NK-92 treated with Interleukin-12 subunit alpha and Interleukin-12 subunit beta, amount 100 ng/mL, for 24 hours (cell line): ENCODE measurements at regions not wholly inside any gene's neighbourhood (a gene's known extent, or its start where the extent isn't known, plus 50 kb on each side); places are given as distances from the start of the nearest gene placed in this dataset.
"Not testable (repeated sequence)": the region's sequence is repeated elsewhere in the genome, so short reads cannot be mapped to it uniquely, and the experiment has no call there.

Experiments
- DNase-seq: peaks from one replicate; lab custom pipeline; 2025; lab: John Stamatoyannopoulos, UW

DNA sequence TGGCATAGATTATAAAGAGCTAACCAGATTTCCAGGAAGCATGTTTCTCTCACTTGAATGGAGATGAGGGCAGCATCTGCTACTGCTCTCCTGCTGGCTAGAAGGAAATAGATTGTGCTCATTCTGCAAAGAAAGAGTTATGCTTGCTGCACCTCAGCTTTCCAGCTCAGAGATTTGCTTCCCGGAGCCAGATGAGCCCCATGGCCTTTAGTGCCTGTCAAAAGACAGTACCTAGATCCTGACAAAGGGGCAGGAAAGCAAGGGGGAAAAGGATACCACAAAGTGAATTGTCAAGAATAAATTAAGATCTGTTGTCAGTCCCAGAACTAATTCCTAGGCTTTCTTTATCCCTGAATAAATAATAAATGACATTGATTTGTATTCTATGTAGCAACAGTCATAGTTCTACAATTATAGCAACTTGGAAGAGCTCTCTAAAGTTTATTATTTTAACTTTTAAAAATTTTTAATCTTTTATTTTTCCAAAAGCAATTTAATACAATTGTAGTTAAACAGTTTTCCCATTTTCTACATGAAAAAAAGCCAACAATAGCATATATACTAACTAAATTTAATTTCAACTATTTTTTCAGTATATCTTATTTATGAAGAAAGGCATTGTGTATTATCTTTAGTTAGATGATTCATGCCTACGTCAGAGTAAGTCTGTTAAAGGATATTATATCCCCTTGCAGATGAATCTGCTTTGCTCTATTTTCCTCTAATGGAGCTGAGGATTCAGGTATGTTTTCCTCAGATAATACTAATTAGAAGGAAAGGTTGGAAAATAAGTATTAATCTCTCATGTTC lies 306.1 kb upstream of the DDI1 start:
- no peak for DNase-seq

DNA sequence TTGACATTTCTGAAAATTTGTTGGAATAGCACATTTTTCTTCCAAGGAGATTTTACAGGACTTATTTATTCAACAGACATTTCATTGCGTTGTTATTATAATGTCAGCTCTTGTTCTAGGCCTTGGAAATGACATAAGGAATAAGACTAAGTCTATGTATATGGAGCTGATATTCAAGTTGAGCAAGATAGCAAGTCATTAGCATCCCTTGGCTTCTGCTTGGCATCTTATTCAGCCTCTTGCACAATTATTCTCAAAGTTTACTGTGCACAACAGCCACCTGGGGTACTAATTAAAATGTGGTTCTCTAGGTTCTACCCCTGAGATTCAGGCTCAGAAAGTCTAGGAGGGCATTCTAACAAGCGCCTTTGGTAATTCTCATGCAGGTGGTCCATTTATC lies 304.8 kb upstream of the DDI1 start:
- DNase-seq, result no peak

DNA sequence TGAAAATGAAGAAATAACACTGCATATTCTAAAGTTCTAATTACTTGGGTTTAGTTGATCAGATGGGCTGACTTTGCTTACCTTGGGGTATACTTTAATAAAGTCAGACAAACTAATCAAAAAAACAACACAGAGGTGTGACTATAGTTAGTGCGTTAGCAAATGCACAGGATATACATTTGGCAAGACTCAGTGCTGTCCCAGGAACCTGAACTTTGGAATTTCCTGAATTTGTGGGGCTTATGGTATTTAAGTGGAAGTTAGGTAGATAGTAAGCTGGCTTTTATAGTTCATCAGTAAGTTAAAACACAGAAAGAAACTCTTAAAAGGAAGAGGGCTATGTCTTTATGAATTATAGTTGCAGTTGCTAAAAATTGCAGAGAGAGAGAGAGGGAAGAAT lies 302.6 kb upstream of the DDI1 start:
- no peak for DNase-seq

GRCh38 chr11:103735497-103736032 lies 300.9 kb upstream of the DDI1 start:
- no peak for DNase-seq

DNA sequence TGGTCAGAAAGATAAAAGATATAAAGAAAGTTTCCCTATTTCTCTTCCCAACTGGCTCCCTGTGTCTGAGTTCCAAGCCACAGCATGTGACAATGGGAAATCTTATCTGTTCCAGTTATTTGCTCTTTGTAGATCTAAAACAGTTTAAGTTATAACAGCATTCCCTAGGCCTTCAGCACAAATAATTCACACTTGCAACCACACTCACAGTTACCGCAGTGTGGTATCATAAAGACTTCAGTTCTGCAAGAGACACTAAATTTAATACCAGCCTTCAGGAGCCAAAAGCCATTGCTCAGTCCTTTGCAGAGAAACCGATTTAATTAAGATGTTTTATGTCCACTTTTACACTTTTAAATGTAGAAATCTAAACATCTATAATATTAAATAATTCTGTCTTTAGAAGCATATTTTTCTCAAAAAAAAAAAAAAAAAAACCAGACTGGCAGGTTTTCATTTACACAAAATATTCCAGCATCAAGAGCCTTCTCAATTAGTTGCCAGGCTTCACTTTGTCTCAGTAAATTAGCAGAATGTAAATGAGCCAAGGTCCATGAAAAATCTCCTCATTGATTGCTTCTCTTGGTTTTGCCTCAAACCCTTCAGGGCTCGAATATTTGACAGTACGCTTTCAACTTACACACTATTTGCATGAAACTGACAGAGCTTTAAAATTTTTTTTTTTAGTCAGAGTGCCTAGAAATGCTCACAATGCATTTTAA lies 300.0 kb upstream of the DDI1 start:
- no peak for DNase-seq

GRCh38 chr11:103737037-103737622 lies 299.3 kb upstream of the DDI1 start:
- no peak for DNase-seq

DNA sequence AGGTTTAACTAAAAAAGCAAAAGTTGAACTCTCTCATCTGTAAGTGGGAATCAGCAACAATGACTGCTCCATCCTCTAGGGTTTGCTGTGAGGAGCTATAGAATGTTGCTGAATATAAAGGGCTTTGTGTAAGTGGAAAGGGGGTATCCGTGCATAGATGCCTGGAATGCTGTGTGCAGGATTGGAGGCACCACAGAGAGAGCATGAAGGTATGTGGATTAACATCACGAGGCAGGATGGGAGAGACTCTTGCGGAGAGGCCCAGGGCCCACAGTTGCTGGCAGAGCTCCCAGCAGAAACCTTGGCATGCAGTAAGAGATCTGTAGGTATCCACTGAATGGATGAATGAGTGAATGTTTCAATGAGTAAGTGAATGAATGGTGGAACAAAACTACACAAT lies 298.7 kb upstream of the DDI1 start:
- DNase-seq, result no peak

- not testable (repeated sequence) for DNase-seq
Measured at GRCh38 chr11:103739074-103739796, 297.2 kb upstream of the DDI1 start.

DNA sequence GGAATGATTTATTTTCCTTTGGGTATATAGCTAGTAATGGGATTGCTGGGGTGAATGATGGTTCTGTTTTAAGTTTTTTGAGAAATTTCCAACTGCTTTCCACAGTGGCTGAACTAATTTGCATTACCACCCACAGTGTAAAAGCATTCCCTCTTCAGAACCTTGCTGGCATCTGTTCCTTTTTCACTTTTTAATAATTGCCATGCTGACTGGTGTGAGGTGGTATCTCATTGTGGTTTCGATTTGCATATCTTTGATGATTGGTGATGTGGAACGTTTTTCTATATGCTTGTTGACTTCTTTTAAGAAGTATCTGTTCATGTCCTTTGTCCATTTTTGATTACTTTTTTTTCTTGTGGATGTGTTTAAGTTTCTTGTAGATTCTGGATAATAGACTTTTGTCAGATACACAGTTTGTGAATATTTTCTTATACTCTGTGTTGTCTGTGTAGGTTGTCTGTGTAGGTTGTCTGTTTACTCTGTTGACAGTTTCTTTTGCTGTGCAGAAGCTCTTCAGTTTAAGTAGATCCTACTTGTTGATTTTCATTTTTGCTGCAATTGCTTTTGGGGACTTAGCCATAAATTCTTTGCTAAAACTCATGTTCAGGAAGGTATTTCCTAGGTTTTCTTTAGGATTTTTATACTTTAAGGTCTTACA lies 291.8 kb upstream of the DDI1 start:
- no peak for DNase-seq

DNA sequence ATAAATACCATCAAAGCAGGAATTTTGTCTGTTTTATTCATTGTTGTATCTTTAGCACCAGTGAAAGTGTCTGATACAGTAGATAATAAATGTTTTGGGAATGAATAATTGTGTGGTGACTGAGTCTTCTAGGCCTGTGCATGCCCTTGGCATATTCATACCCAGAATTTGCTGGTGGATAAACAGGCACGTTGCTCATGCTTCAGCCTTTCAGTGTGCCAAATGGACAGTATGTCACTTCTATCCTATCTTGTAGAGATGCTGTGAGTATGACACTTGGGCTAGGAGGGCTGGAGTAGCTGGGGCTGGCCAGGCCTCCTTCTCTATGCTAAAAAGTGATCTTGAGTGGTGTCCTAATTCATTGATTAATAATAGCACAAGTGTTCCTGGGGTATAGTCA lies 287.3 kb upstream of the DDI1 start:
- DNase-seq, result no peak

DNA sequence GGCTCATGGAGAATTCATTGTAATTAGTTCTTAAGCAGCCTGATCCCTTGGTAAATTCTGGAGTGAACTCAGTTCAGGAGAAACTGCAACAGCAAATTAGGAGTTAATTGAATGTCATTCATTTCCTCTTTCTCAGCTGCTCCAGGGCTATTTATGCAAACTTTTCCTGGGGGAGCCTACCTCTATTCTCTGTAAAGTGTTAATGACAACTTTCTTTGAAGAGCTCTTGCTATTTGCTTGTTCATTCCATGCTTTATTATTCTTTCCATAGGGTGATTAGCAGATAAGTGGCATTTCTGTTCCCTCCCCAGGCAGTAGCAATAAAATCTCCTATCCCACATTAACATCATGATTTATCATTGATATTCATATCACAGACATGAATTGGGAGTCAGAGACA lies 267.6 kb upstream of the DDI1 start:
- DNase-seq, result no peak

DNA sequence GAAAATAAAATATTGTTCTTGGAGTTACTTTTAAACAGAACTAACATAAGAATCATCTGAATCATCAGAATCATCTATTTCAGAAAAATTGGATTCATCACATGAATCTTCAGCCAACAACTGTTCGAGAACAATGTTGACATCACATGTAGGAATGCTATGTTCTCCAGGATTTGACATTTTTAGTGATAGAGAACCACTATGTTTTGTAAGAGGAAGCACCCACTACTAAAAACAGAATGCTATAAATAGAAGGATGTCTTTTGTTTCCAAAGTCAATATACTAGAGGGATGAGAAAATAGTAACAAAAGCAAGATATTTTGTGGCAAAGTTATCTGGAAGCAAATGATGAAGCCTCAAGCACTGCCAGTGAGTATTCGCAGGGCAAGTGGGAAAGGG lies 263.4 kb upstream of the DDI1 start:
- DNase-seq, result no peak

- no peak for DNase-seq
Measured at GRCh38 chr11:103773537-103773936, 262.9 kb upstream of the DDI1 start.

DNA sequence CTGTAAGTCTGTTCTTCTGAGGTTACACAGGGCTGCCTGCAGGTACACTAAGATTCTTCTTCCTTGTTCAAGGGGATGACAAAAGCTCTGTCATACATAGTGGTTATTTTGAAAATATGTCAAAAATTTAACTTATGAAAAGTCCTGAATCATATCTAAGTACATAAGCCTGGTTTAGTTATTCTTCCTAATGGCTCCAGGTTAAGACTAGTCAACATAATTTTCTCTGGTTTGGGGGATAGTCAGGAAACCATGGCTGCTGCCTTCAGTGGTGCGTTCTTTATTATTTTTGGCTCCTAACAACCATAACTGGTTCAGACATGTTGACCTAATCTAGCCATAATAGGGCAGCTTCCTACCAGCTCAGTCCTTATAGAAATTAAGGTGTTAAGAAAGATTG lies 257.4 kb upstream of the DDI1 start:
- no peak for DNase-seq

DNA sequence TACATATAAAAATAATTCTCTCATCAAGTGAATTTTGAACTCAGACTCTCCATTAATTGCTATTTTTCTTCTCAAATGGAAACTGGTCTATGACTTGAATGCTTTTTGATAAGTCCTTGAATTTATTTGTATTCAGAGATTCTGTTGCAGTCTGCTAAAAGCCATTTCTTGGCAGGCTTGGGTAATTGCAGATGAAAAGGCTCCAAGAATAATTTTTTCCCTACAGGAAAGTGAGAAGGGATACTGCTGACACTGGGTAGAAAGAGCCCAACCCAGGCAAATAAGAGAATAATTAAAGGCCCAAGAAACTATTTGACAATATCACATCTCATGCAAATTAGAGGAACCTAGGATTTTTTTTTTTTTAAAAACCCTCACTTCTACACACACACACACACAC lies 246.5 kb upstream of the DDI1 start:
- DNase-seq, result no peak

- no peak for DNase-seq
Measured at GRCh38 chr11:103792981-103793468, 243.4 kb upstream of the DDI1 start.

DNA sequence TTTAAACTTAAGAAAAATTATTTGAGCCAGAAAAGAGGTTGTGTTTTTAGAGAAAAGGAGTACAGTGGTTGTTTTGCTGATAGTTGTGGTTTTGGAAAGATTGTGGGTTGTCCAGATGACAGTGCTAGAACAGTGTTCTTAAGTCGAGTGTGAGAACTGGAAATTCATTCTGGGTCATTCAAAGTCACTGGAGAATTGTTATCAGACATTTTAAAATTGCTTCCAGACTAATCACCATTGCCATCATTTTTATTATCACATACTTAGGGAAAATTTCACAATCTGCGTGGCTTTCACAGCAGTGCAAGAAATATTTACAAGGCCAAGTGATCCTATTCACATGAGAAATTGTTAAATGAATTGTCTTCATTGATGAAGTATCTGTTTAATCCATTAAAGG lies 242.2 kb upstream of the DDI1 start:
- DNase-seq, result no peak

DNA sequence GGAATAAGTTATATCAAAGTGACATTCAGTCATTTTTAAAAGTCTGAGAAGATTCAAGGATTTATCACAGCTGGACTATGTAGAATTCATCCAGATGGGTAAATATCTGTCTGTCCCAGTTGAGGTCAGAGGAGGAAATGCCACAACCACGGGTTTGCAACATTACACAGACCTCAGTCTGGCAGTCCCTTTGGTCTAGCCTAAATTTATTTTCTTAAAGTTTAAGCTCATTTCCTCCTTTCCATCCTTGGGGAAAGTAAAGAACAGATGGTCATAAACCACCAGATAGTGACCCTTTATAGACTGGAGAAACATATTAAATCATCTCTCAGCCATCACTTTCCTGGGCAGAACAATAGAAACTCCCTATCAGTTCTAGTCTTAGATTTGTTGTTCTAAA lies 238.4 kb upstream of the DDI1 start:
- DNase-seq, result no peak

DNA sequence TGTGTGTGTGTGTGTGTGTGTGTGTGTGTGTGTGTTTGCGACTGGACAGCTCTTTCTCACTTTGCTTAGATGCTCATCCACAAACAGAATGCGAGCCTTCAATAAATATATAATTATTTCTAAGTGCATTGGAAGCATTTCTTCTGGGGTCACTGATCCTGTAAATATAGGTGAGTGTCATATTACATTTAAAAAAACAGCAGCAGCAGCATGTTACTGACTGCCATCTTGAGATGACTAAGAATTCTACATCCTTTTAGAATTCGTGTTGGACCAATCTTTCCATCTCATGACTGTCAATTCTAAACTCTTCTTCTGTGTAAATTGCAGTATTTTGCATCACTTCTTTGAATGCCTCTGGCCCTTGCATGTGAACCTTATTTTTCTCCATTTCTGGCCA lies 238.0 kb upstream of the DDI1 start:
- DNase-seq, result no peak

DNA sequence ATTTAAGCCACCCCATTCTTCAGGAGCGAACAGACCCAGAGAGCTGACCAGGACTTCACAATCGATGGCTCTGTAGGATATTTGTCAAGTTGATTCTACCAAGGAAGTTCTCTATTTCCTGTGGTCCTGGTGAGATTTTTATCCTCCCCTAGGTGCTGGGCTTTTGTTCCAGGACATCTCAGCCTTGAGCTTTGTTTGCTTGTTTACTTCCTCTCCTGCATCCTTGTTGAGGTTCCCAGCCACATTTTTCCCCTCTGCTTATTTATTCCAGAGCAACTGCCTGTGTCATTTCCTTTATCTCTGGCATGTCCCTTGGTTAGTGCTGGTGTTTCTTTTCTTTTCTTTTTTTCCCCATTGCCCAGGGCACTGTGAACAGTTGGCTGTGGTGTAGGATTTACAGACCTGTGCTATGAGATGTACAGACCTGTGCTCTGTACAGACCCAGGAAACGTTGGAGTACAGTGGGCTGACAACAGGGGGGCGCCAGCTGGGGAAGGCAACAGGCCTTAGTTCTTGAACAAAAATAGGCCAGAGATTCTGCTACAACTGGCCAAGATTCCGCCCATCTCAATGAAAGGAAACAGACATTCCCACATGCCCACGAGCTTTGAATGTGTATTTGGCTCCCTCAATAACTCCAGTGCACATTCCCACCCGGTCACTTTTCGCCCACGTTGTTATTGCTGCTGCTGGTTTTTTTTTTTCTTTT lies 235.9 kb upstream of the DDI1 start:
- no peak for DNase-seq

DNA sequence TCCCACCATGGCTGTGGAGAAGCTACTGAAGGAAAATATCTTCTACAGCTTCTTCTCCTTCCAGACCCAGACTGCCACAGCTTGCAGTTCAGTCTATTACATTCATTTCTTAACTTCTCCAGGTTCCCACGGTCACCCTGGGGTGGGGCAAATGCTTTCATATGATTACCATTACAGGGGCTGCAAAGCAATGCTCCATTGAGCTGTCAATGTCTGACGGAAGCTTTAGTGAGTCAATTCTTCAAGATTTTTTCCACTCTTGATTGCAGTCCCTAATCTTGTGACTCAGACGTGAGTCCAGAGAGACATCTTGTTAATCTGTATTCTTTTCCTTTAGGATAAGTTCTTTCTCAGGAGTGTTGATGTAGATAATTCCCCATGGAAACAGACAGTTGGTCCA lies 233.4 kb upstream of the DDI1 start:
- DNase-seq, result no peak
